ENCODE measurements at regions not wholly inside any gene's neighbourhood (a gene's known extent, or its start where the extent isn't known, plus 50 kb on each side); places are given as distances from the start of the nearest gene placed in this dataset.

DNA sequence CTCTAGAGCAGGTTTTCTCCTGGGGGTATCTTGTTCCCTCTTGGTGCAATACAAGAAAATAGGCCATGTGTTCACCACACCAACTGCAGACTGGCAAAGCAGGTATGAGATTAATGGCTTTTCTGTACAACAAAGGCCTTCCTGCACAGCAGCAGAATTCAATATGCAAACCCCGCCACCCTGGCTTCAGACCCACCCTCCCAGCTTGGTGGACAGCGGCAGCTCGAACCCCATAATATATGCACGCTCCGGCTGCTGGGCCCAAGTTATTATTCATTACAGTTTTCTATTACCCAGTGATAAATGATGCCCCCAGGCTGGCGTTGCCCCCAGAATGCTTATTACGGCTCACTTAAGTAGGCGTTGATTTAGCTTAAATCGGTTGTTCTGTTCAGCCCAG lies 144.2 kb downstream of the RRAGC start:
- TF ChIP-seq, protein P1, sequence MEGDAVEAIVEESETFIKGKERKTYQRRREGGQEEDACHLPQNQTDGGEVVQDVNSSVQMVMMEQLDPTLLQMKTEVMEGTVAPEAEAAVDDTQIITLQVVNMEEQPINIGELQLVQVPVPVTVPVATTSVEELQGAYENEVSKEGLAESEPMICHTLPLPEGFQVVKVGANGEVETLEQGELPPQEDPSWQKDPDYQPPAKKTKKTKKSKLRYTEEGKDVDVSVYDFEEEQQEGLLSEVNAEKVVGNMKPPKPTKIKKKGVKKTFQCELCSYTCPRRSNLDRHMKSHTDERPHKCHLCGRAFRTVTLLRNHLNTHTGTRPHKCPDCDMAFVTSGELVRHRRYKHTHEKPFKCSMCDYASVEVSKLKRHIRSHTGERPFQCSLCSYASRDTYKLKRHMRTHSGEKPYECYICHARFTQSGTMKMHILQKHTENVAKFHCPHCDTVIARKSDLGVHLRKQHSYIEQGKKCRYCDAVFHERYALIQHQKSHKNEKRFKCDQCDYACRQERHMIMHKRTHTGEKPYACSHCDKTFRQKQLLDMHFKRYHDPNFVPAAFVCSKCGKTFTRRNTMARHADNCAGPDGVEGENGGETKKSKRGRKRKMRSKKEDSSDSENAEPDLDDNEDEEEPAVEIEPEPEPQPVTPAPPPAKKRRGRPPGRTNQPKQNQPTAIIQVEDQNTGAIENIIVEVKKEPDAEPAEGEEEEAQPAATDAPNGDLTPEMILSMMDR (IDR thresholded peaks at IDR 0.05; ENCODE audit: insufficient read depth, low read length): no peak
- TF ChIP-seq POLR2AphosphoS5 (IDR thresholded peaks at IDR 0.05; ENCODE audit: low read depth): no peak
- TF ChIP-seq, protein P2, sequence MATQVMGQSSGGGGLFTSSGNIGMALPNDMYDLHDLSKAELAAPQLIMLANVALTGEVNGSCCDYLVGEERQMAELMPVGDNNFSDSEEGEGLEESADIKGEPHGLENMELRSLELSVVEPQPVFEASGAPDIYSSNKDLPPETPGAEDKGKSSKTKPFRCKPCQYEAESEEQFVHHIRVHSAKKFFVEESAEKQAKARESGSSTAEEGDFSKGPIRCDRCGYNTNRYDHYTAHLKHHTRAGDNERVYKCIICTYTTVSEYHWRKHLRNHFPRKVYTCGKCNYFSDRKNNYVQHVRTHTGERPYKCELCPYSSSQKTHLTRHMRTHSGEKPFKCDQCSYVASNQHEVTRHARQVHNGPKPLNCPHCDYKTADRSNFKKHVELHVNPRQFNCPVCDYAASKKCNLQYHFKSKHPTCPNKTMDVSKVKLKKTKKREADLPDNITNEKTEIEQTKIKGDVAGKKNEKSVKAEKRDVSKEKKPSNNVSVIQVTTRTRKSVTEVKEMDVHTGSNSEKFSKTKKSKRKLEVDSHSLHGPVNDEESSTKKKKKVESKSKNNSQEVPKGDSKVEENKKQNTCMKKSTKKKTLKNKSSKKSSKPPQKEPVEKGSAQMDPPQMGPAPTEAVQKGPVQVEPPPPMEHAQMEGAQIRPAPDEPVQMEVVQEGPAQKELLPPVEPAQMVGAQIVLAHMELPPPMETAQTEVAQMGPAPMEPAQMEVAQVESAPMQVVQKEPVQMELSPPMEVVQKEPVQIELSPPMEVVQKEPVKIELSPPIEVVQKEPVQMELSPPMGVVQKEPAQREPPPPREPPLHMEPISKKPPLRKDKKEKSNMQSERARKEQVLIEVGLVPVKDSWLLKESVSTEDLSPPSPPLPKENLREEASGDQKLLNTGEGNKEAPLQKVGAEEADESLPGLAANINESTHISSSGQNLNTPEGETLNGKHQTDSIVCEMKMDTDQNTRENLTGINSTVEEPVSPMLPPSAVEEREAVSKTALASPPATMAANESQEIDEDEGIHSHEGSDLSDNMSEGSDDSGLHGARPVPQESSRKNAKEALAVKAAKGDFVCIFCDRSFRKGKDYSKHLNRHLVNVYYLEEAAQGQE (IDR thresholded peaks at IDR 0.05; ENCODE audit: insufficient replicate concordance, low read depth): no peak
- TF ChIP-seq GABPA (IDR thresholded peaks at IDR 0.05; ENCODE audit: low read depth): no peak
- no peak for TF ChIP-seq SPI1 (IDR thresholded peaks at IDR 0.05; ENCODE audit: borderline replicate concordance, low read depth)

Measured in HL-60 (cell line).